ENCODE measurements at regions not wholly inside any gene's neighbourhood (a gene's known extent, or its start where the extent isn't known, plus 50 kb on each side); places are given as distances from the start of the nearest gene placed in this dataset.

- H2AFZ ChIP-seq (ENCODE audit: low read length) = no peak overlapping the region
- no peaks in the 10 kb centered on the region for H3K36me3 ChIP-seq (ENCODE audit: insufficient read depth, low read length)
- H3F3A ChIP-seq (ENCODE audit: low read depth) = no peaks in the 10 kb centered on the region
- no peaks in the 10 kb centered on the region for H4K20me1 ChIP-seq (ENCODE audit: insufficient read depth, low read length, poor library complexity, severe bottlenecking)
- H3K9ac ChIP-seq (ENCODE audit: low read depth, low read length, poor library complexity, severe bottlenecking) = no peak overlapping the region
- H3K9me3 ChIP-seq (ENCODE audit: insufficient read depth, low read depth, low read length) = no peaks in the 10 kb centered on the region
- TF ChIP-seq CTCF (conservative IDR thresholded peaks at IDR 0.05; ENCODE audit: low read length) (no peak), EZH2phosphoT487 (IDR thresholded peaks at IDR 0.05; ENCODE audit: borderline replicate concordance) (no peak)
- H3K4me2 ChIP-seq (ENCODE audit: low read depth, low read length, poor library complexity, severe bottlenecking) = no peak overlapping the region
- no peaks in the 10 kb centered on the region for H3K9me2 ChIP-seq (replicated peaks; ENCODE audit: low read depth, low read length)
- H3K4me1 ChIP-seq (ENCODE audit: insufficient read depth, low read length, poor library complexity, severe bottlenecking) = no peaks in the 10 kb centered on the region
- H3K79me2 ChIP-seq (ENCODE audit: insufficient read depth, low read length) = no peaks in the 10 kb centered on the region
- no peaks in the 10 kb centered on the region for H3K27me3 ChIP-seq (ENCODE audit: insufficient read depth, low read length, poor library complexity, severe bottlenecking)
- no peak overlapping the region for H3K4me3 ChIP-seq (ENCODE audit: low read length, poor library complexity, severe bottlenecking)
Observed at GRCh38 chr5:92992073-92992472, 588.9 kb downstream of the NR2F1-AS1 start.

- H2AFZ ChIP-seq (ENCODE audit: low read length) = no peak overlapping the region
- H3K4me2 ChIP-seq (ENCODE audit: low read depth, low read length, poor library complexity, severe bottlenecking) = no peak overlapping the region
- no peaks in the 10 kb centered on the region for H4K20me1 ChIP-seq (ENCODE audit: insufficient read depth, low read length, poor library complexity, severe bottlenecking)
- no peaks in the 10 kb centered on the region for H3K36me3 ChIP-seq (ENCODE audit: insufficient read depth, low read length)
- TF ChIP-seq CTCF (conservative IDR thresholded peaks at IDR 0.05; ENCODE audit: low read length) (no peak), EZH2phosphoT487 (IDR thresholded peaks at IDR 0.05; ENCODE audit: borderline replicate concordance) (no peak)
- H3K9me3 ChIP-seq (ENCODE audit: insufficient read depth, low read depth, low read length) = no peaks in the 10 kb centered on the region
- H3K4me1 ChIP-seq (ENCODE audit: insufficient read depth, low read length, poor library complexity, severe bottlenecking) = no peaks in the 10 kb centered on the region
- H3K9ac ChIP-seq (ENCODE audit: low read depth, low read length, poor library complexity, severe bottlenecking) = no peak overlapping the region
- H3F3A ChIP-seq (ENCODE audit: low read depth) = no peaks in the 10 kb centered on the region
- no peaks in the 10 kb centered on the region for H3K79me2 ChIP-seq (ENCODE audit: insufficient read depth, low read length)
- no peak overlapping the region for H3K4me3 ChIP-seq (ENCODE audit: low read length, poor library complexity, severe bottlenecking)
- H3K9me2 ChIP-seq (replicated peaks; ENCODE audit: low read depth, low read length) = no peaks in the 10 kb centered on the region
- no peaks in the 10 kb centered on the region for H3K27me3 ChIP-seq (ENCODE audit: insufficient read depth, low read length, poor library complexity, severe bottlenecking)
Observed at GRCh38 chr5:92991581-92992067, 589.4 kb downstream of the NR2F1-AS1 start.

GRCh38 chr5:92990771-92991170 is 590.2 kb downstream of the NR2F1-AS1 start:
- Histone ChIP-seq H3K9me3 (ENCODE audit: insufficient read depth, low read depth, low read length) (no peaks in the 10 kb centered on the region), H3K4me1 (ENCODE audit: insufficient read depth, low read length, poor library complexity, severe bottlenecking) (no peaks in the 10 kb centered on the region), H3K9me2 (replicated peaks; ENCODE audit: low read depth, low read length) (no peaks in the 10 kb centered on the region), H3K79me2 (ENCODE audit: insufficient read depth, low read length) (no peaks in the 10 kb centered on the region), H4K20me1 (ENCODE audit: insufficient read depth, low read length, poor library complexity, severe bottlenecking) (no peaks in the 10 kb centered on the region), H3K4me3 (ENCODE audit: low read length, poor library complexity, severe bottlenecking) (no peak overlapping the region), H3F3A (ENCODE audit: low read depth) (no peaks in the 10 kb centered on the region), H3K27me3 (ENCODE audit: insufficient read depth, low read length, poor library complexity, severe bottlenecking) (no peaks in the 10 kb centered on the region), H3K36me3 (ENCODE audit: insufficient read depth, low read length) (no peaks in the 10 kb centered on the region), H3K4me2 (ENCODE audit: low read depth, low read length, poor library complexity, severe bottlenecking) (no peak overlapping the region), H2AFZ (ENCODE audit: low read length) (no peak overlapping the region), H3K9ac (ENCODE audit: low read depth, low read length, poor library complexity, severe bottlenecking) (no peak overlapping the region)
- TF ChIP-seq CTCF (conservative IDR thresholded peaks at IDR 0.05; ENCODE audit: low read length) = no peak
- no peak for TF ChIP-seq EZH2phosphoT487 (IDR thresholded peaks at IDR 0.05; ENCODE audit: borderline replicate concordance)

Measured in Loucy (cell line).